ENCODE measurements at regions not wholly inside any gene's neighbourhood (a gene's known extent, or its start where the extent isn't known, plus 50 kb on each side); places are given as distances from the start of the nearest gene placed in this dataset.

GRCh38 chr3:194933465-194933864, 247.8 kb downstream of the FAM43A start:
- DNase-seq (ENCODE audit: extremely low read depth, low read depth) = no peak
- TF ChIP-seq CTCF (IDR thresholded peaks at IDR 0.05; ENCODE audit: low read depth, low read length) = no peak

GRCh38 chr3:194935061-194935460, 249.4 kb downstream of the FAM43A start:
- DNase-seq (ENCODE audit: extremely low read depth, low read depth) = no peak
- no peak for TF ChIP-seq CTCF (IDR thresholded peaks at IDR 0.05; ENCODE audit: low read depth, low read length)

GRCh38 chr3:194935632-194936470, 250.2 kb downstream of the FAM43A start:
- no peak for TF ChIP-seq CTCF (IDR thresholded peaks at IDR 0.05; ENCODE audit: low read depth, low read length)
- DNase-seq (ENCODE audit: extremely low read depth, low read depth) = no peak

- no peak for DNase-seq (ENCODE audit: extremely low read depth, low read depth)
- no peak for TF ChIP-seq CTCF (IDR thresholded peaks at IDR 0.05; ENCODE audit: low read depth, low read length)
Measured at GRCh38 chr3:194936659-194937058, 251.0 kb downstream of the FAM43A start.

GRCh38 chr3:194937144-194937543, 251.5 kb downstream of the FAM43A start:
- DNase-seq (ENCODE audit: extremely low read depth, low read depth) = no peak
- TF ChIP-seq CTCF (IDR thresholded peaks at IDR 0.05; ENCODE audit: low read depth, low read length) = no peak

GRCh38 chr3:194937882-194938321, 252.2 kb downstream of the FAM43A start:
- DNase-seq (ENCODE audit: extremely low read depth, low read depth) = no peak
- no peak for TF ChIP-seq CTCF (IDR thresholded peaks at IDR 0.05; ENCODE audit: low read depth, low read length)

GRCh38 chr3:194938845-194939531, 253.3 kb downstream of the FAM43A start:
- DNase-seq (ENCODE audit: extremely low read depth, low read depth) = no peak
- TF ChIP-seq CTCF (IDR thresholded peaks at IDR 0.05; ENCODE audit: low read depth, low read length) = no peak

All from AG09319 (cell line).